PC-3 (cell line): ENCODE measurements at regions not wholly inside any gene's neighbourhood (a gene's known extent, or its start where the extent isn't known, plus 50 kb on each side); places are given as distances from the start of the nearest gene placed in this dataset.

Experiments used
- EZH2phosphoT487 ChIP-seq: fragments of 300-600 bp; sonication (generic); IDR thresholded peaks from 2 replicates; pipeline ENCODE4 v1.6.1; 2018; ENCODE audit warnings: mild to moderate bottlenecking, antibody characterized with exemption, low read length, borderline replicate concordance
- TF ChIP-seq, protein P1 (sequence below): fragments of 300-600 bp; sonication (generic); conservative IDR thresholded peaks from 2 replicates; pipeline ENCODE4 v1.5.1; 2017; ENCODE audit warnings: antibody characterized with exemption, low read depth, mild to moderate bottlenecking, low read length

DNA sequence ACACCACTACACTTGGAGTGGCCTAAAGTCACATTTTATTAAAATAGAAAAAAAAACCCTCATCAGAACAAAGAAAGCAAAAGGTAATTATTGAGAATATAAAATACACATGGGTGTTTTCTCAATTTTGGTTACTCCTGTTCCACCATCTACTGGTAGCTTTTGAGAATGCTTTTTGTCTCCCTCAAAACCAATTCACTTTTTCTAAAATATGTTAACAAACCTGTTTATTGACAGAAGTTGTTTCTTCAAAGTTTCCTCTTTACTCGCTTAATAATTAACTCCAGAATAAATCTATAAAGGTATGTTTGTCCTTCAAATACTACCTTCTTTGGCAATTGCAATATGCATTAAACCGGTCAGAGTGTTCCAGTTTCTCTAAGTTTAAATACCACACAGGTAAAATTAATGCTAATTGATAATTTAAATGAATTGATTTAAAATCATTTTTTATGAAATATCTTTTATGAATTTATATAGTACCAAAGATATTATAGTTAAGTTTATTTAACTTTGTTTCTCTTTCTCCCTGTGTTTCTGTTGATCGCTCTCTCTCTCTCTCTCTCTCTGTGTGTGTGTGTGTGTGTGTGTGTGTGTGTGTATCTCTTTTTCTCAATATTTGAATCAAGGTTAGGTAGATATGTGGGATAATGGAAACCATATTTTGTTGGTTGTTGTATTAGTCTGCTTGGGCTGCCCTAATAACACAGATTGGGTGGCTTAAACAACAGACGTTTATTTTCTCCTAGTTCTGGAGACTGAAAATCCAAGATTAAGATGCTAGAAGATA lies 487.4 kb downstream of the PRDM9 start:
- TF ChIP-seq, protein P1, sequence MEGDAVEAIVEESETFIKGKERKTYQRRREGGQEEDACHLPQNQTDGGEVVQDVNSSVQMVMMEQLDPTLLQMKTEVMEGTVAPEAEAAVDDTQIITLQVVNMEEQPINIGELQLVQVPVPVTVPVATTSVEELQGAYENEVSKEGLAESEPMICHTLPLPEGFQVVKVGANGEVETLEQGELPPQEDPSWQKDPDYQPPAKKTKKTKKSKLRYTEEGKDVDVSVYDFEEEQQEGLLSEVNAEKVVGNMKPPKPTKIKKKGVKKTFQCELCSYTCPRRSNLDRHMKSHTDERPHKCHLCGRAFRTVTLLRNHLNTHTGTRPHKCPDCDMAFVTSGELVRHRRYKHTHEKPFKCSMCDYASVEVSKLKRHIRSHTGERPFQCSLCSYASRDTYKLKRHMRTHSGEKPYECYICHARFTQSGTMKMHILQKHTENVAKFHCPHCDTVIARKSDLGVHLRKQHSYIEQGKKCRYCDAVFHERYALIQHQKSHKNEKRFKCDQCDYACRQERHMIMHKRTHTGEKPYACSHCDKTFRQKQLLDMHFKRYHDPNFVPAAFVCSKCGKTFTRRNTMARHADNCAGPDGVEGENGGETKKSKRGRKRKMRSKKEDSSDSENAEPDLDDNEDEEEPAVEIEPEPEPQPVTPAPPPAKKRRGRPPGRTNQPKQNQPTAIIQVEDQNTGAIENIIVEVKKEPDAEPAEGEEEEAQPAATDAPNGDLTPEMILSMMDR = peak; percentile 71
- TF ChIP-seq EZH2phosphoT487 = no peak
